ENCODE measurements at regions not wholly inside any gene's neighbourhood (a gene's known extent, or its start where the extent isn't known, plus 50 kb on each side); places are given as distances from the start of the nearest gene placed in this dataset.
A peak's percentile ranks its signal among the peaks of the same experiment; 100 is the strongest.
"Not testable (repeated sequence)": the region's sequence is repeated elsewhere in the genome, so short reads cannot be mapped to it uniquely, and the experiment has no call there.

DNA sequence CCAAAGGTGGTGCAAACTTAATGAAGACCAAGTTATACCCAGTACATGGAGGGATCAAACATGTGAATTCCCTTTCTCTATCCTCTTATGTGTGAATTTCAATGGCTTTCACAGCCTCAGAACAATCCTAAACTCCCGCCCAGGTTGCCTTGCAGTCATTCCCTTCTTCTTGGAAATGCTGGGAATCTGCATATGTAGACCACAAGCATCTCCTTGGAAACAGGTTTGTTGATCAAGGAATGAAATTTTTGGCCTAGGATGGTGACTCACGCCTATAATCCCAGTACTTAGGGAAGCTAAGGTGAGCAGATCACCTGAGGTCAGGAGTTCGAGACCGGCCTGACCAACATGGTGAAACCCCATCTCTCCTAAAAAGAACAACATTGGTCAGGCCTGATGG lies 77.8 kb upstream of the ABI1 start:
- TF ChIP-seq CTCF (IDR thresholded peaks at IDR 0.05; ENCODE audit: extremely low read depth, missing control alignments): no peak
- no peak for DNase-seq (ENCODE audit: low spot score)

DNA sequence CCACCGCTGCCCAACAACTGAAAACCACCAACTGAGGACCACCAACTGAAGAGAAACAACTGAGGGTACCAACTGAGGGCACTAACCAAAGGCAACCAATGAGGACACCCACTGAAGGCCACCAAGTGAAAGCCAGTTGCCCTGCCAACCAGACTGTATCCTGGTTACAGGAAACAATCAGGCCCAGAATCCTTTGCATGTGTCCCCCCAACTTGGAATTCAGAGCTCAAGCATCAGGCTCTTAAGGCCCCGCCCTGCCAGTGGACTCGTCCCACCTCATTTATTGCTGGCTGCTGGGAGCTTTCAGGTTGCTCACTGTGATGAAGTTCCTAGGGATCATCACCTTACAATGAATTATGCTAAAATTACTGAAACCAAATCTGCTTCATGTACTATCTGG lies 76.6 kb upstream of the ABI1 start:
- TF ChIP-seq CTCF (IDR thresholded peaks at IDR 0.05; ENCODE audit: extremely low read depth, missing control alignments): no peak
- no peak for DNase-seq (ENCODE audit: low spot score)

DNA sequence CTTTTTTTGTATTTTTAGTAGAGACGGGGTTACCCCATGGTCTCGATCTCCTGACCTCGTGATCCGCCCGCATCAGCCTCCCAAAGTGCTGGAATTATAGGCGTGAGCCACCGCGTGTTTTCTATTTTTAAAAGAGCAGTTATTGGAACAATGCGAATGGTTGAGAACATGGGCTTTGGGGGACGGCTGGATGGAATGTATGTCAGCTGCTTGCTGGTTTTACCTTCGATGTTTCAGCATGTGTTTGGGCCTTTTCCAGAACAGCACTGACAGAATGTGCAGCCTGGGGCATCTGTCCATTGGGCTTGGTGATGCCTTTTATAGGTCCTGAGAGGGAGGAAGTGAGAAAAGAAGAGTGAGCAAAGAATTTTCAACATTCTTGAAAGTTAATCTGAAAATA lies 73.4 kb upstream of the ABI1 start:
- DNase-seq (ENCODE audit: low spot score): not testable (repeated sequence)

- no peak for TF ChIP-seq CTCF (IDR thresholded peaks at IDR 0.05; ENCODE audit: extremely low read depth, missing control alignments)
Measured at GRCh38 chr10:26932576-26932975, 71.8 kb upstream of the ABI1 start.

DNA sequence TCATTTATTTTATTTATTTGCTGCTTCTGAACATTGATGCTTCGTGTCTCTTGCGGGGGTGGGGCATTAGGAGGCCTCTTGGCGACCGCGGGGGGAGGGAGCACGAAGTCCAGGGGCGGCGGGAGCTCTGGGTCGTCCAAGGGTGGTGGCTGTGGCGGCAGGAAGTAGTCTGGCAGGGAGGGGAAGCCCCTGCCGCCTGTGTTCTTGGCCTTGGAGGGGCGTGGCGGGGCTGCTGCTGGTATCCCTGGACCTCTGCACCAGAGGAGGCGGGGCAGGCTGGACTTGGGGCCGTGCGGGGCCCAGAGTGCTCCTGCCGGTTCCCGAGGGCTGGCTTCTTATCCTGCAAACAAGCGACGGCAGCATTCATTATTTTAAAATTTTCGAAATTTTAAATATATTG lies 70.5 kb upstream of the ABI1 start:
- no peak for TF ChIP-seq CTCF (IDR thresholded peaks at IDR 0.05; ENCODE audit: extremely low read depth, missing control alignments)

More at GRCh38 chr10:26932576-26932975, 71.8 kb upstream of the ABI1 start:
- DNase-seq (ENCODE audit: low spot score): no peak

DNA sequence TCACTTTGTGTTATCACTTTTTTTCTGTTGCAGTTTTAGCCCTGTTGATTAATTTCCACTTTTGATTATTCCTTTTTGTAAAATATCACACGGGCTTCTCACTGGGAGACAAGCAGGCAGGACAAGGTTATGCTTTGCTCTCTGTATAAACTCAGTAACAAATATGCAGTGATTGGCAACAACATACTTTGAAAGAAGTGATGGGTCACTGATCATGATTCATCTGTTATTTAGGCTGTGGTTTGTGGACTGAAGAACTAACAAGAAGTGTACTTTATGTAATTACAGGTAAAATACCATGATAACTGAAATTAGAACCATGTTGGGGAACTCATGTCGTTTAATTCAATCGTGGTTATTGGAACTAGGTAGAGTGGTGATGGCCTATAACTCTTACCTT lies 62.1 kb upstream of the ABI1 start:
- DNase-seq (ENCODE audit: low spot score): not testable (repeated sequence)

More for the DNA sequence above, 70.5 kb upstream of the ABI1 start:
- peak; percentile 64 for DNase-seq (ENCODE audit: low spot score)

GRCh38 chr10:26919156-26919860 lies 58.5 kb upstream of the ABI1 start:
- not testable (repeated sequence) for DNase-seq (ENCODE audit: low spot score)

DNA sequence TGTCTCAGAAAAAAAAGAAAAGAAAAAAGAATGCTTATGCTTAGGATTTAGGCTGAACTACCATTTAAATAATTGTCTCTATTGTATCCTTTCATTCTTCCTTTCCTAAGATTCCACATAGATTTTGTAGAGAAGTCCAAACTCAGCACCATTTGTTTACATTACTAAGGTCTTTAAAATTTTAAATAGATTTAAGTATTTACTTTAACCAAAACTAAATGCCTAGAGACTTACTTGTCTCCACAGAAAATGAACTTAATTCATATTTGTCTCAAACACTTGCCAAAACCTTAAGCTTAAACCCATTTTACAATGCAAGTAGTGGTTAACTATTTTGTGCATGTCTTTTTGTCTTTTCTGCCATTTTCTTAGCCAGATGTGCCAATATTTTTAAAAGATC lies 54.1 kb upstream of the ABI1 start:
- no peak for DNase-seq (ENCODE audit: low spot score)
- no peak for TF ChIP-seq CTCF (IDR thresholded peaks at IDR 0.05; ENCODE audit: extremely low read depth, missing control alignments)

DNA sequence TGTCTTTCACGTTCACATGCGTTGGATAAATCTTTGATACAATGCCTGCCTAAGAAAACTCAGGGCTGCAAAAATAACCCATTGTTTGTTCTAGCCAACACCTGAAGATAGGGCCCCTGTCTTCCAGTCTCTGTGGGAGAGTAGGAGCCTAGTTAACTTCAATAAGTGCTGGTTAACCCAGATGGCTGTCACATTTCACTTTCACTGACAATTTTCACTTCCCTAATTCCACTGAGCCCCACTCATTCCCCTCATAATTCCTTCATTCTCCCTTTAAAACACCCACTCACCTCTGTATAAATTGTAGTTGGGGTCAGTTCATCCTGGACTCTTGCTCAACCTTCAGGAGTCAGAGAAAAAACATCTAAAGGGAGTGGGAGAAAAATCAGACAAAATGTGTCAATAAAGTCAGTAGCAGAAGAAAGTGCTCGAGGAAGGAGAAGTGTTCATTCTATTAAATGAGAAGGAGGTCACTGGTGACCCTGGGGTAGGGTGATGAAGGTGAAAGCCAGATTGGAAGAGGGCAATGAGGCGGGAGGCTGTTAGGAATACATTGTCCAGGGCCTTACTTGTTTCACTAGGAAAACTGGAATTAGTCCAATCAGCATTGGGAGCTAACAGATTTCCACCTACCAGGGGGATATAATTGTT lies 51.2 kb upstream of the ABI1 start:
- TF ChIP-seq CTCF (IDR thresholded peaks at IDR 0.05; ENCODE audit: extremely low read depth, missing control alignments): no peak
- DNase-seq (ENCODE audit: low spot score): peak; percentile 42

Data from GM20000 (cell line).